22Rv1 (cell line): ENCODE measurements at regions not wholly inside any gene's neighbourhood (a gene's known extent, or its start where the extent isn't known, plus 50 kb on each side); places are given as distances from the start of the nearest gene placed in this dataset.

Experiments
- H3K27ac ChIP-seq: fragments of 450-650 bp; 2 replicates; pipeline ENCODE4 v1.5.1; 2017
- ZFX ChIP-seq: fragments of 450-650 bp; IDR thresholded peaks from 2 replicates; pipeline ENCODE4 v1.6.1; 2017; ENCODE audit warnings: antibody characterized with exemption, borderline replicate concordance
- TF ChIP-seq, protein P1 (sequence below): fragments of 450-650 bp; IDR thresholded peaks from 2 replicates; pipeline ENCODE4 v1.5.1; 2017; ENCODE audit warnings: mild to moderate bottlenecking

DNA sequence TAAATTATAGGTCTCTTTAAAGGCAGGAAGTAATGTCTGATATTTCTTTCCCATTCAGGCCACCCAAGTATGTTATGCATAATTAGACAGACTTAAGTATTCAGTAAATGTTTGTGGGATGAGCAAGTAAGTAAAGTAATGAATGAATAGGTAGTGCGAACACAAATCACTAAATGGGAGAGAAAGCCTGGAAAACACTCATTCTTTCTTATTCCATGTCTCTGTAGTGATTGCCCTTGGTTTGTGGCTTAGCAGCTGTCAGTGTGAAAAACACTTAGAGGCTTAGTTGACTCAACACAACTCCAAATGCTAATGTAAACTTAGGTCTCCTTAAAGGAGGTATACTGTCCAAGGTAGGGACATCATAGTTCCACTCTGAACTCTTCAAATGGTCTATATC lies 182.5 kb downstream of the ZC3H11B start:
- no peak overlapping the region for H3K27ac ChIP-seq
- TF ChIP-seq ZFX = no peak
- TF ChIP-seq, protein P1, sequence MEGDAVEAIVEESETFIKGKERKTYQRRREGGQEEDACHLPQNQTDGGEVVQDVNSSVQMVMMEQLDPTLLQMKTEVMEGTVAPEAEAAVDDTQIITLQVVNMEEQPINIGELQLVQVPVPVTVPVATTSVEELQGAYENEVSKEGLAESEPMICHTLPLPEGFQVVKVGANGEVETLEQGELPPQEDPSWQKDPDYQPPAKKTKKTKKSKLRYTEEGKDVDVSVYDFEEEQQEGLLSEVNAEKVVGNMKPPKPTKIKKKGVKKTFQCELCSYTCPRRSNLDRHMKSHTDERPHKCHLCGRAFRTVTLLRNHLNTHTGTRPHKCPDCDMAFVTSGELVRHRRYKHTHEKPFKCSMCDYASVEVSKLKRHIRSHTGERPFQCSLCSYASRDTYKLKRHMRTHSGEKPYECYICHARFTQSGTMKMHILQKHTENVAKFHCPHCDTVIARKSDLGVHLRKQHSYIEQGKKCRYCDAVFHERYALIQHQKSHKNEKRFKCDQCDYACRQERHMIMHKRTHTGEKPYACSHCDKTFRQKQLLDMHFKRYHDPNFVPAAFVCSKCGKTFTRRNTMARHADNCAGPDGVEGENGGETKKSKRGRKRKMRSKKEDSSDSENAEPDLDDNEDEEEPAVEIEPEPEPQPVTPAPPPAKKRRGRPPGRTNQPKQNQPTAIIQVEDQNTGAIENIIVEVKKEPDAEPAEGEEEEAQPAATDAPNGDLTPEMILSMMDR = no peak

DNA sequence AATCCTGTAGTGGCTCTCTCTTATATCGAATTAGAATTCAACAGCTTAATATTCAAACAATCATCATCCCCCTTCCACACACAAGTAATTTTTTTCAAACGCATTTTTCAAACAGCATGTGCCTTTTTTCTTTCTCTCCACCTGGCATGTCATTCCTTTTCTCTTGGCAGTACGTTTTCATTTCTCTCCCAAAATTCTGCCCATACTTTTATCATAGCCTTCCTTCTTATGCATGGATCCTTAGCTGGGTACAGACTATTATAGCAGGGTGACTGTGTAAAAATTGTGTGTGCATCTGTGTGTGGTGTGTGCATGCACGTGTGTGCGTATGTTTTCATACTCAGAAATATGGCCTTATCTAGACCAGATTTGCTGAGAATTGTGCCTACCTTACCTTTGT lies 184.3 kb downstream of the ZC3H11B start:
- TF ChIP-seq ZFX = no peak
- TF ChIP-seq, protein P1 = no peak
- no peak overlapping the region for H3K27ac ChIP-seq

GRCh38 chr1:219427989-219428388 lies 184.9 kb downstream of the ZC3H11B start:
- no peak overlapping the region for H3K27ac ChIP-seq
- TF ChIP-seq, protein P1 = no peak

DNA sequence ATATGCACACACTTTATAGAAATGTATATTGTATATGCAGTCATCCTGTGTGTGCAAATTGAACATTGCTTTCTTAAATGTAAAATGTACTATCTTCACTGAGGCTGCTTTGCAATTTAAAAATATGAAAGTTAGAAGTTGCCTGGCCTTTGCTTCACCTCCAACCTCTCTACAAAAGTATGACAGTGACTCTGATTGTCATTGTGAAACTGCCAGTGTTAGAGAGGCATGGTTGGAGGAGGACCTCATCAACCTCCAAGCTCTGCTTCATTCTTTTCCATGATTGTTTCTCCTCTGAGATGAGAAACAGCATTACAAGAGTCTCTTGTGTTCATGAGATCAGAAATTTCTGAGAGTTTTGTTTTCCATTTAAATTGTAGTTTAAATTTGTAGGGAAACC lies 185.5 kb downstream of the ZC3H11B start:
- H3K27ac ChIP-seq = no peak overlapping the region
- no peak for TF ChIP-seq ZFX
- TF ChIP-seq, protein P1 = no peak

- no peak overlapping the region for H3K27ac ChIP-seq
- TF ChIP-seq, protein P1 = no peak
- no peak for TF ChIP-seq ZFX
Observed at GRCh38 chr1:219422811-219423598, 189.9 kb downstream of the ZC3H11B start.

DNA sequence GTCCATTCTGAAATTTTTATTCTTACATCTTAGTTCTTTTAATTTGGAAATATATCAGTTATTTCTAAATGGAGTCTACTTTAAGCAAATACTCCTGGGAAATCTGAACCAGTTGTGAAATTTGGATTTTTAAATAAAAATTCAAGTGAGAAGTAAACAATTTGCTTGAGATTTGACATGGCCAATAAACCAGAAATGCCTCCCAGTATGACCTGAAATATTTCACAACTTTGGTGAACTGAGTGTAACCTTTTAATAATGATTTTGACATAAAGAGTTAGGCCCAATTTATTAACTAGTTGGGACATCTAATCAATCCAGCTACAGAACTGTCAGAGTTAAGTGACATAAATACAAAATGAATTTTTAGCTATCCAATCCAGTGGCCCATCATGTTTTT lies 192.0 kb downstream of the ZC3H11B start:
- H3K27ac ChIP-seq = no peak overlapping the region
- TF ChIP-seq, protein P1 = no peak
- no peak for TF ChIP-seq ZFX

DNA sequence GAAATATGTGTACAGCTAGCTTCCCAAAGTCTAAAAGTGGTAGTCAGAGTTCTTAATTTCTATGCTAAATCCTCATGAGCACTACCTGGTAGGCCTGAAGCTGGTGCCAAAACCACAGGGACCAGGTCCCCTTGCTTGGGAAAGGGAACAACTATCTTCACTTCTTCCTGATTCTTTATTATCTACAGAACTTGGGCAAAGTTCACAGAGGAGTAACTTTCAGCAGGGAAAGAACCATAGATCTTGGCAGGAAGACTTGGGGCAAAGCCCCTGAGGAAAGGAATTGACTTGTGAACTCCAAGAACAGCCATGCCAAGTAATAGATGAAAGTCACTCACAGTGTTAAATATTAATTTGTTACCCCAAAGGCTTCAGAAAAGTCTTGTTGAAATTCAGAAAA lies 193.0 kb downstream of the ZC3H11B start:
- TF ChIP-seq ZFX = no peak
- TF ChIP-seq, protein P1 = no peak
- no peak overlapping the region for H3K27ac ChIP-seq
